NCI-H510A (cell line): ENCODE measurements at regions not wholly inside any gene's neighbourhood (a gene's known extent, or its start where the extent isn't known, plus 50 kb on each side); places are given as distances from the start of the nearest gene placed in this dataset.

Experiments
- DNase-seq: peaks from one replicate; lab custom pipeline; 2025; lab: John Stamatoyannopoulos, UW

- DNase-seq, result no peak
Measured at GRCh38 chr4:14842964-14843630, 159.2 kb upstream of the CPEB2 start.

- DNase-seq, result no peak
Measured at GRCh38 chr4:14844061-14844460, 158.2 kb upstream of the CPEB2 start.

GRCh38 chr4:14848229-14848628, 154.1 kb upstream of the CPEB2 start:
- no peak for DNase-seq

DNA sequence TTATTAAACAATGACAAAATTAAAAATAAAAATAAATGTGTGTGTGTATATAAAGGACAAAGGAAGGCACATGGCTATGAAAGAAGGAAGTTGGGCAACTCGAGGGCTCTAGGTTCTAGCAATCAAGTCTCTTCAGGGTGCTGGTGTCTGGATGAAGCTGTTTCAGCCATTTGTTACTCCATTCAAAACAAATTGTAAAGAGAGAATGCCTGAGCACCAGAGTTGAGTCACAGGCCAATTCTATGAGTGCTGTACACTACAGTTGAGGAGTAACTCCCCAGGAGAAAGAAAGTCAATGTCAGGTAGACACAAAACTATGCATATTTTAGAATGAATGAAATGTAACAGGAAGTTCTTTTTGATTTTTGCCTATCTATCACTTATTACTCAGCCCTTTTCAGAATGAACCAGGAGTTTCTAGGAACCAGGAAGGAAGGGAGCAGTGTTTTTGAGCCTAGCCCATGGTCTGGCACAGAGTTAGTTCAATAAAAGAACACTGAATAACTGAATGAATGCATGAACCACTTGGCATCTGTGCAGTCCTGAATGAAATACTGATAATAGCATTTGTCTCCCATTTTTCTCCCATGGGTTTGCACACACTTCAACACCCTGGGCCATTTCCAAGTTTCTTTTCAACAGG, 151.7 kb upstream of the CPEB2 start:
- DNase-seq, result no peak

- no peak for DNase-seq
Measured at GRCh38 chr4:14853176-14853943, 148.9 kb upstream of the CPEB2 start.

GRCh38 chr4:14855719-14856061, 146.6 kb upstream of the CPEB2 start:
- DNase-seq, result no peak

- DNase-seq, result no peak
Measured at GRCh38 chr4:14856062-14856933, 146.0 kb upstream of the CPEB2 start.

DNA sequence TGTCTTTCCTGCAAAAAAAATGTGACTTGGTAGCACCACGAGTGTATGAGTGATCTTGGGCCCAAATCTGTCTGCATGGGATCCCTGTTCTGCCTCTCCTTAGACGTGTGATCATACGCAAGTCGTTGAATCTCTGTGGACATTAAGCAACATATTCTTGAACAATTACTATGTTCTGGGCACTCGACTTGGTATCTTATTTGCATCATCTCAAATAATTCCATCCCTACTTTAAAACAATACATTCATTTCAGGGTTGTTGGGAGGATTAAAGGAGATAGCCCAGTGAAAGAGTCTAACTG, 145.4 kb upstream of the CPEB2 start:
- DNase-seq, result no peak

DNA sequence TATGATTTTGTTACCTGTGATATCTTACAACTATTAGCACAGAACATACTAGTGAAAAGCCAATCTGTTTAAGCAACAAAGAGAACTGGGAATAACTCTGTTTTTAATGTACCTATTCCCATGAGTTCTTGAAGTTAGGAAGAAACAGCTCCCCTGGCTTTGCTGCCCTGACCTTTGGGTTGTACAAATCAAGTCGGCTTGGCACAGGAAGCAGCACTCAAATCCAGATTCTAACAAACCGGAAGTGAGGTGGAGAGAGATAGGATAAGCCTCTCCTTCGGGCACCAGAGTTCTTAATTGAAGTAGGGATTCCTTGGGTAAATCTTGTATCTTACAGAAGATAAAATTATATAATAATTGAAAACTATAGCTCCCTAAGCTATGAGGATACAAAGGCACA, 144.8 kb upstream of the CPEB2 start:
- DNase-seq, result no peak

DNA sequence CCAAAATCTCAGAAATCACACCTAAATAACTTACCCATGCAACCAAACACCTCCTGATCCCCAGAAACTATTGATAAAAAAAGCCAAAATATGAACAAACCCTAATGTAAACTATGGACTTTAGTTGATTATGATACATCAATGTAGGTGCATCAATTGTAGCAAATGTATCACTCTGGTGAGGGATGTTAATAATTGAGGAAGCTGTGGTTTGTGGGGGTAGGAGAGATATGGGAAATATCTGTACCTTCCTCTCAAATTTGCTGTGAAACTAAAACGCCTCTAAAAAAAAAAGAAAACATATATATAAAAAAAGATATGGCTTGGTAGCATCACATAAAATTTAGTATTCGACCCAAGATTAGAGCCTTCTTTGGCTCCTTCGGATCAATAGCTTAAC, 144.3 kb upstream of the CPEB2 start:
- DNase-seq, result no peak

DNA sequence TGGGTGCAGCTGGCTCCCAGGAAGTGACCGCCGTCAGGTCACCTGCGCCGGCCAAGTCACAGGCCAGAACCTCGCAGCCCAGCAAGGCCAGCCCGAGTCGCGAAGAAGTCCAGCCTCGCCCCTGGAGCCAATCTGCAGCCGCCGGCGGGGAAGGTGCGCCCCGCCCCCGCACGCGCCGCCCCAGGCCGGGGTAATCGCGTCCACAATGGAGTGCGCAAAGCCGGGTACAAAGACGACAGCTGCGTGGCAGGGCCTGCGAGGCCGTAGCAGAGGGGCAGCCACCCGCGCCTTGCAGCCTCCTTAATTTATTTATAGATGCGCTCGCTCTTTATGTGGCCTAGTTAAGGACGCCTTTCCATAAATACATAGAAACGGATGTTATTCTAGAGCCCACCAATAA, 139.4 kb upstream of the CPEB2 start:
- DNase-seq, result no peak

DNA sequence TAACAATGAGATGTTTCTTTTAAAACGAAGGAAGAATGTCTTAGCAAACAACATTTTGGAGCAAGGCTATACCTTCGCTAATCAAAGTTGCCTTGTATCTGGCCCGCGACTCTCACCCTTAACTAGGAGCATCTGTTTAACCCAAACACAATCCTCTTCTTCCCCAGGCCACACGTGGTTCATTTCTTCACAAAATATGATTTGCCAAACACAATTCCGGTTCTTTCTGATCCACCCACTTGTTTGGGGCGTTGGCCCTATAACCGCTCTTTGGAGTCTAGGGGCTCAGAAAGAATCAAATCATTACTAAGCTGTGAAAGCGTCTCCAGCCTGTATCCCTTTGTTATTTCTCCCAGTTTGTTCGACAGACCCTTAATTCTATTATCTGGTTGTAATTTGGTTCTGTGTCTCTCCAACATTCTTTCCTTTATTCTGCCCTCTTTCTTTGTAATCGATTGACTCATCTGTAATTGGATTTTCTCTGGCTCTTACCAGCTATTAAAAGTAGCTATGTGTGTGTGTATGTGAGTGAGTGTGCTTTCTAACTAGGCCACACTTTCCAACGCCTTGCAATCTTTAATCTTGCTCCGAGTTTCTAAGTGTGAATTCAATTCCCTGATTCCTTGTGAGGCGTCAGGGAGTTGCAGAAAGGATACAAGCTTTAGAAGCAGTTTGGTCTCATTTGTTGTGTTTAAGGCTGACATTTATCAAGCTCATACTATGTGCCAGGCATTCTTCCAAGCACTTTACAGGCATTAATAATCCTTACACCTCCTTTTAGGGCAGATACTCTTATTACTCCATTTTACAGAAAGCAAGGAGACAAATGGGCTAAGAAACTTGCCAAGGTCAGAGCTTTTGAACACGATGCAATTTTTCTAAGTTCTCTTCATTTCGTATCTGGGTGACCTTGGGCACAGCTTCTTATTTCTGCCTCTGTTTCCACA, 138.6 kb upstream of the CPEB2 start:
- no peak for DNase-seq

DNA sequence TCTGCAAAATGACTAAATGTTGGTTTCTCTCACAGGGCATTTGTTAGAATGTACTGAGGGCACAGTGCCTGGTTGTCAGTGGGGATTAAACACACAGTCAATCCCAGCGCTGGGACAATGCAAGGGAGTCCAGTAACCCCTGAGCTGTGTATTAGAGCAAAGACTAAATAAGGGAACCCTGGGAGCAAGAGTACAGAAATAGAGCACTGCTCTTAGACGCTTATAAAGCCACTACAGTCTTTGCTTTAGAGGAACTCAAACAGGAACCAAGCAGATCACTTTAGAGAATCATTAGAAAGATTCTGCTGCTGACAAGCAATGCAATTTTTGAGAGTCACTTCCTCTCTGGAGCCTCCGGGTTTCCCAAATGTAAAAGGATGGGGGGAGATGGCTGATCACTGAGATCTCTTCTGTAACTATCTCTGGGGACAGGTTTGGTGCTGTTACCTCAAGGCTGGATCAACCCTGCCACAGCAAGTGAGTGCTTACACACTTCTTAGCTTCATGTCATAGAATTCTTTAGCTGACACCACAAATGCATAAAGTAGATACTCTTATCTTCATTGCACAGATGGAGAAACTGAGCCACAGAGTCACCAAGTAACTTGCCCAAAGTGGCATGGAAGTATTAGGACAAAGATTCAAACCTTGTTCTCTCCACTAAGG, 137.8 kb upstream of the CPEB2 start:
- no peak for DNase-seq

DNA sequence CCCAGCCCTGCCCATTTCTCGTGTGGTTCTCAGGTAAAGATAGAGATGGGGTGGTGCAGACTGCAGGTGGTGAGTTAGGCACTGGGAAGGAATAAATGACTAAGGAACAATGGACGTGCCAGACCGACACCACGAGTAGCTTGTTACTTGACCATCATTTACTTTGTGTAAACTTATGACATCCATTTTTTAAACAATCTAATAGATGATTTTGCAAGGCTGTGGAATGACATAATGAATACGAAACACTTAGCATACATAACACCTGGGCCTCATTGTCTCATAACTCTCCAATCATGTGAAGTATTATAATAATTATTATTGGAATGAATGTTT, 137.3 kb upstream of the CPEB2 start:
- no peak for DNase-seq

GRCh38 chr4:14865804-14866203, 136.5 kb upstream of the CPEB2 start:
- DNase-seq, result no peak

DNA sequence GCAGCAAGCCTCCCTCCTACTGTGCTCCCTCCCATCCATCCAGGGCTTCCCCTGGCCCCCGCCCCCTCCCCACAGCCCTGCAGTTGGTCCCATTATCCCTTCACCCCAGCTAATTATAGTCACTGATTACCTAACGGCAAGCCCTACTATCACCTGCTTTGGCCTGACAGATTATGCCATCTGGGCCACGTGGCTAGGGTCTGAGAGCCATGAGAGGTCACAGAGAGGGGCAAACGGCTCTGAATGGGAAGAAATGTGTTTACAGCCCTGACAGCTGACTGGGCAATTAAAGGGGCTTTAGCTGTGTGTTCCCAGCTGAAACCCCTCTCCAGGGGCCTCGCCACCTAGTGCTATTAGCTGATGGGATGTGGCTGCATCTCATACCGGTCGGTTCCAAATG, 134.4 kb upstream of the CPEB2 start:
- DNase-seq, result no peak

- no peak for DNase-seq
Measured at GRCh38 chr4:14868426-14869395, 133.6 kb upstream of the CPEB2 start.

- DNase-seq, result no peak
Measured at GRCh38 chr4:14871676-14872430, 130.4 kb upstream of the CPEB2 start.

DNA sequence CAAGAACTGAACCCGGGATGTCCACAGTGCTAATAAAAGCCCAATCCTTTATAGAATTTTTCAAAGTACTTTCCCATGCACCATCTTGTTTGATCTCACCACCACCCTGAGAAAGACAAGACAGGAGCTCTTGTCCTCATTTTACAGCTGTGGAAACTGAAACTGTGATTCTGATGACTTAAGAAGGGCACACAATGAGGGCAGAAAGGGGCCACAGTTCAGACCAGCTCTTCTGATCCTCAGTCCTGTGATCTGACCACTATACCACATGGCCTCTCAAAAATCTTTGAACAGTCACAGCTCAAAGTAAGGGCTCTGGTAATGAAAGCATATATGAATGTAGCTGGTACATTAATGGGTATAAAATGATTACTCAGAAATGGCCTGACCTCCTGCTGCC, 127.3 kb upstream of the CPEB2 start:
- DNase-seq, result no peak
